ENCODE measurements at regions not wholly inside any gene's neighbourhood (a gene's known extent, or its start where the extent isn't known, plus 50 kb on each side); places are given as distances from the start of the nearest gene placed in this dataset.

DNA sequence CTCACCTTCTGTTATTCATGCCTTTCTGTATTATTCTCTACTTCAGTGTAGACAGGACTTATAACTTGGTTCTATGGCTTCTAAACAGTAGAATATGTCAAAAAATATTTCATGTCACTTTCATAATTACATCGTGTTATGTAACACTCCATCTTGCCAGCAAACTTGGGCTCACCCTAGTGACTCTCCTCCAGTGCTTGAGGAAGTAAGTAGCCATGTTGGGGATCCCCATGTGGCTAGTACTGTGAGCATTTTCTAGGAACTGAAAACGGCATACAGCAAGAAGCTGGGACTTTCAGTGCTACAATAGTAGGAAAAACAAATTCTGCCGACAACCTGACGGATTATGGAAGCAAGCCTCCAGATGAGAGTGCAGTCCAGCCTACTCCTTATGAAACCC lies 495.6 kb downstream of the SLITRK6 start:
- Mint-ChIP-seq H3K4me3 (no peak overlapping the region), H3K36me3 (ENCODE audit: insufficient read depth in 2 of 2) (no peaks in the 10 kb centered on the region), H3K4me1 (ENCODE audit: low read depth) (no peaks in the 10 kb centered on the region), H3K27me3 (ENCODE audit: low read depth) (no peaks in the 10 kb centered on the region), H3K27ac (no peak overlapping the region), H3K9me3 (peaks cover 0 to 3% of the 10 kb centered on the region in 2 donors)
- DNase-seq (no peak), ATAC-seq (replicated peaks in 1 of 2) (no peak)

DNA sequence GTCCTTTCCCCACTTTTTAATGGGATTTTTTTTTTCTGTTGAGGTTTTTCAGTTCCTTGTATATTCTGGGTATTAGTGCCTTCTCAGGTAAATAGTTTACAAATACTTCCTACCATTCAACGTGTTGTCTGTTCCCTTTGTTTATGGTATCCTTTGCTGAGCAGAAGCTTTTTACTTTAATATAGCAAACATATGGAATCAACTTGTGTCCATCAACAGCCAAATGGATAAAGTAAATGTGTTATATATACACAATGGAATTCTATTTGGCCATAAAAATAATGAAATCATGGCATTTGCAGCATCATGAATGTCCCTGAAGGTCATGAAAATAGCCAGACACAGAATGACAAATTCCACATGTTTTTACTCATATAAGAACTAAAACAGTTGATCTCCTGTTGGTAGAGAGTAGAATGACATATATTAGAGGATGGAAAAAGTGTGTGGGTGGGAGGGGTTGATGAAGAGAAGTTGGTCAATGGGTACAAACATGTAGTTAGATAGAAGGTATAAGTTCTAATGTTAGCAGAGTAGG lies 500.8 kb downstream of the SLITRK6 start:
- ATAC-seq (replicated peaks in 1 of 2) (no peak), DNase-seq (no peak)
- no peaks in the 10 kb centered on the region for H3K4me1 Mint-ChIP-seq (ENCODE audit: low read depth)
- peaks cover 0 to 4% of the 10 kb centered on the region in 2 donors for H3K9me3 Mint-ChIP-seq
- H3K36me3 Mint-ChIP-seq (ENCODE audit: insufficient read depth in 2 of 2) = no peaks in the 10 kb centered on the region
- H3K27ac Mint-ChIP-seq = no peak overlapping the region
- H3K27me3 Mint-ChIP-seq (ENCODE audit: low read depth) = no peaks in the 10 kb centered on the region
- H3K4me3 Mint-ChIP-seq = no peak overlapping the region

DNA sequence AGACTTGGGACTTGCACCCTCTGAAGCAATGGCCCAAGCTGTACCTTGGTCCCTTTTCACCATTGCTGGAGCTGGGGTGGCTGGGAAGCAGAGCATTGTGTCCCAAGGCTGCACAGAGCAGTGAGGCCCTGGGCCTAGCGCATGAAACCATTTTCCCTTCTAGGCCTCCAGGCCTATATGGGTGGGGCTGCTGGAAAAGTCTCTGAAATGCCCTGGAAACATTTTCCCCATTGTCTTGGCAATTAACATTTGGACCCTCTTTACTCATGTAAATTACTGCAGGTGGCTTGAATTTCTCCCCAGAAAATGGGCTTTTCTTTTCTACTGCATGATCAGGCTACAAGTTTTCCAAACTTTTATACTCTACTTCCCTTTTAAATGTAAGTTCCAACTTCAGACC lies 510.5 kb downstream of the SLITRK6 start:
- Mint-ChIP-seq H3K4me3 (no peak overlapping the region), H3K4me1 (ENCODE audit: low read depth) (no peaks in the 10 kb centered on the region)

DNA sequence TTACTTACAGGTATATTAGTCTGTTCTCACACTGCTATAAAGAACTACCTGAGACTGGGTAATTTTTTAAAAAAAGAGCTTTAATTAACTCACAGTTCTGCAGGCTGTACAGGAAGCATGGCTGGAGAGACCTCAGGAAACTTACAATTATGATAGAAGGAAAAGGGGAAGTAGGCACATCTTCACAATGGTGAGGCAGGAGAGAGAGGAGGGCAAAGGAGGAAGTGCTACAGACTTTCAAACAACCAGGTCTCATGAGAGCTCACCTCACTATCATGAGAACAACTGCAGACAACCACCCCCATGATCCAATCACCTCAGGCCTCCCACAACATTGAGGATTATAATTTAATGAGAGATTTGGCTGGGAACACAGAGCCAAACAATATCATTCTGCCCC lies 511.7 kb downstream of the SLITRK6 start:
- Mint-ChIP-seq H3K36me3 (ENCODE audit: insufficient read depth in 2 of 2) (no peaks in the 10 kb centered on the region), H3K9me3 (peaks cover 0 to 2% of the 10 kb centered on the region in 2 donors), H3K4me3 (no peak overlapping the region), H3K4me1 (ENCODE audit: low read depth) (no peaks in the 10 kb centered on the region), H3K27me3 (ENCODE audit: low read depth) (no peaks in the 10 kb centered on the region), H3K27ac (no peak overlapping the region)
- ATAC-seq (replicated peaks in 1 of 2) (no peak), DNase-seq (no peak)

More for the DNA sequence above, 510.5 kb downstream of the SLITRK6 start:
- Mint-ChIP-seq H3K27me3 (ENCODE audit: low read depth) (no peaks in the 10 kb centered on the region), H3K27ac (no peak overlapping the region), H3K36me3 (ENCODE audit: insufficient read depth in 2 of 2) (no peaks in the 10 kb centered on the region), H3K9me3 (peaks cover 0 to 2% of the 10 kb centered on the region in 2 donors)
- ATAC-seq (replicated peaks in 1 of 2) (no peak), DNase-seq (no peak)

DNA sequence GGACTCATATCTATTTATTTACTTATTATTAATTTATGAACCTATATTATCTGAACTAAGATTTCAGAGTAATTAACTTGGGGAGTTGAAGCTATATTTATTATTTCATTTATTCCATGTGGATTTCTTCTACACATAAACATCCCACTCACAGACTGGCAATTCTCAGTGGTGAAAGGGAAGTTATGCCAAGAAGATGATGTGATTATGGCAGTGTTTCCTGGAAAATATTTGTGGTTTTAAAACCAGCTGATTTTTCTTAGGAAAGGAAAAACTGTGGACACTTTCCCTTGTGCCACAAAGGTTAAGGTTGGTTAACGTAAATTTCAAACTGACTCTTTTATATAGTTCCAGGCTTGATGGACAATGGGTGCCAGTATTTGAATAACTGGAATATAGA lies 513.1 kb downstream of the SLITRK6 start:
- Mint-ChIP-seq H3K9me3 (peaks cover 2% of the 10 kb centered on the region in 2 donors), H3K4me1 (ENCODE audit: low read depth) (no peaks in the 10 kb centered on the region), H3K27me3 (ENCODE audit: low read depth) (no peaks in the 10 kb centered on the region), H3K27ac (no peak overlapping the region), H3K4me3 (no peak overlapping the region), H3K36me3 (ENCODE audit: insufficient read depth in 2 of 2) (no peaks in the 10 kb centered on the region)
- ATAC-seq (replicated peaks in 1 of 2) = no peak
- DNase-seq = no peak

DNA sequence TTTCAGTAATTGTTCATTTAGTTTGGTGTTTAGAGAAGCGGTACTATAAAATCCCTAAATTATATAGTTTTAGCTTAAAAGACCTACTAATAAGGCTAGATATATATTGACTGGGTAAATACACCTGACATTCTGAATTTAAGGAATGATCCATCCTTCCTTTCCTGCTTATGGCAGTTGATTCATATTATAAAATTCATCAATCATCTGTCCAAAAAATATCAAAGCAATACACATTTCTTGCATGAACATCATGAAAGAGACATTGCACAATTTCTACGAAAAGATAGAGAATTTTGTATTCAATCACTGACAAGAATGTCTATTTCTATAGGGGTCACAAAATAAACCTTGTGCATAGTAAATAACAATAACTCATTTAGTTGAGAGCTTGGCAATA lies 514.9 kb downstream of the SLITRK6 start:
- Mint-ChIP-seq H3K36me3 (ENCODE audit: insufficient read depth in 2 of 2) (no peaks in the 10 kb centered on the region), H3K9me3 (peaks cover 2% of the 10 kb centered on the region in 2 donors), H3K4me1 (ENCODE audit: low read depth) (no peaks in the 10 kb centered on the region), H3K4me3 (no peak overlapping the region), H3K27me3 (ENCODE audit: low read depth) (no peaks in the 10 kb centered on the region), H3K27ac (no peak overlapping the region)
- ATAC-seq (replicated peaks in 1 of 2) (no peak), DNase-seq (no peak)

DNA sequence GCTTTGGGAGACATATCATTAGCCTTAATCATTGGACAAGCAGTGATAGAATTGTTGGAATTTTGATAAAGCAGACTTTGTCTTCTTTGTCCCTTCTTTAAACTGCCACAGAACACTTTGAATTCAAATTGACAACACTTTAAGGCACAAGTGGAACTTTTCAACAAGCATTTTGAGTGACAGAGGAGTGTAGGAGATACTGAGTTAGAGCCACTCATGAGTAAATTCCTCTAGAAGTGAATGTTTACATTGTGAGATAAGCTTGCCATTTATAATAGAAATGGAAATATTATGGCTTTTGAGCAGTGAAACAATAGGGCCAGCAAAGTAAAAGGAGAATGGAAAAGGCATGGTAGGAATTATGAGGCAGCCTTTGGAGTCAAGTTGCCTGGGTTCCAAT lies 515.8 kb downstream of the SLITRK6 start:
- no peak for ATAC-seq (replicated peaks in 1 of 2)
- no peaks in the 10 kb centered on the region for H3K4me1 Mint-ChIP-seq (ENCODE audit: low read depth)
- H3K27ac Mint-ChIP-seq = no peak overlapping the region
- no peaks in the 10 kb centered on the region for H3K27me3 Mint-ChIP-seq (ENCODE audit: low read depth)
- peaks cover 2% of the 10 kb centered on the region in 2 donors for H3K9me3 Mint-ChIP-seq
- DNase-seq = no peak
- H3K4me3 Mint-ChIP-seq = no peak overlapping the region
- no peaks in the 10 kb centered on the region for H3K36me3 Mint-ChIP-seq (ENCODE audit: insufficient read depth in 2 of 2)

DNA sequence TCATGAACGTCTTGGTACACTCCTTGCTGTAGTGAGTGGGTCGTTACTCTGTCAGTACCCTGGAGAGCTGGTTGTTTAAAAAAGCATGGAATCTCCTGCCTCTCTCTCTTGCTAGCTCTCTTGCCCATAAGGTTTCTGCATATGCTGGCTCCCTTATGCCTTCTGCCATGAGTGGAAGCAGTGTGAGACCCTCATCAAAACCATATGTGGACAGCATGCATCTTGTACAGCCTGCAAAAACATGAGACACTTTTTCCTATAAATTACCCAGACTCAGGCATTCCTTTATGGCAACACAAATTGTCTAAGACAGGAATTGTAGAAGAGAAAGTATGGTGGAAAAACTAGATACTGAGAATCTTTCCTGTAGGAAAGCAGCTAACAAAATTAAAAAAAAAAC lies 516.3 kb downstream of the SLITRK6 start:
- DNase-seq (no peak), ATAC-seq (replicated peaks in 1 of 2) (no peak)
- no peaks in the 10 kb centered on the region for H3K4me1 Mint-ChIP-seq (ENCODE audit: low read depth)
- peaks cover 2% of the 10 kb centered on the region in 2 donors for H3K9me3 Mint-ChIP-seq
- no peaks in the 10 kb centered on the region for H3K27me3 Mint-ChIP-seq (ENCODE audit: low read depth)
- H3K36me3 Mint-ChIP-seq (ENCODE audit: insufficient read depth in 2 of 2) = no peaks in the 10 kb centered on the region
- no peak overlapping the region for H3K27ac Mint-ChIP-seq
- H3K4me3 Mint-ChIP-seq = no peak overlapping the region

DNA sequence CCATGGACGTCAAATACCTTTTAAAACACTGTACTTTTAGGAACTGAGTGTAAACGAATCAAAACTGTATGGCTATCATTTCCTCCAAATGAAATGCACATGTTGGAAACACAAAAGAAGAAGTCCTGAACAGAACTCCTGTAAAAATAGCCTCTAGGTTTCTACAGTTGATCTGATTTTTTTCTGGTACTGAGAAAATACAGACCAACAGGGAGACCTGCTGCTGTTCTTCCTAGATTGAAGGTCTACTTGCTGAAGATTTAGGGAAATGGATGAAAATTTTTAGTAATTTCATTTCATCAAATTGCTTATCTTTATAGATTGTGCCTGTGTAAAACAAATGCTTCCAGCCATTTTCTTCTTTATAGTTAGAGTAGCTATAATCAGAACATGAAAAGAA lies 520.4 kb downstream of the SLITRK6 start:
- Mint-ChIP-seq H3K4me1 (ENCODE audit: low read depth) (no peaks in the 10 kb centered on the region), H3K27me3 (ENCODE audit: low read depth) (no peaks in the 10 kb centered on the region), H3K4me3 (no peak overlapping the region), H3K27ac (no peak overlapping the region), H3K36me3 (ENCODE audit: insufficient read depth in 2 of 2) (no peaks in the 10 kb centered on the region), H3K9me3 (peaks cover 1 to 6% of the 10 kb centered on the region in 2 donors)
- ATAC-seq (replicated peaks in 1 of 2) (no peak), DNase-seq (no peak)

DNA sequence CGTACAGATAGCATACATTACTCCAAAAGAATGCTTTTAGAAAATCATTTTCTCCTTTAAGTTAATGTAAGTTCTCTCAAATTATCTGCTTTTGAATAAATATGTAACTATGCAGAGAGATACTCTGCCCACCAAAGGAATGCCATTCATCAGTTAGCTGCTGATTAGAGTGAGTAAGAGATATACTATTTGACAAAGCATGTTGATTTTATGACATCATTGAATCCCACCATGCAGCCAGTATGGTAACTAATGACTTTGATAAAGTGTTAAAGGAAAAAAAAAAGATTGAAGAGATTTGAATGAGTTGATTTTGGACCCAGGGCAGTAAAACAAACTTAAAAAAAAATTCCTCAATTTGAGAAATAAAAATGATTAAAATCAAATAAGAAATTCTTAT lies 521.5 kb downstream of the SLITRK6 start:
- no peaks in the 10 kb centered on the region for H3K36me3 Mint-ChIP-seq (ENCODE audit: insufficient read depth in 2 of 2)
- H3K9me3 Mint-ChIP-seq = peaks cover 0 to 6% of the 10 kb centered on the region in 2 donors
- no peaks in the 10 kb centered on the region for H3K27me3 Mint-ChIP-seq (ENCODE audit: low read depth)
- H3K27ac Mint-ChIP-seq = no peak overlapping the region
- H3K4me1 Mint-ChIP-seq (ENCODE audit: low read depth) = no peaks in the 10 kb centered on the region
- no peak overlapping the region for H3K4me3 Mint-ChIP-seq
- no peak for ATAC-seq (replicated peaks in 1 of 2)
- no peak for DNase-seq

DNA sequence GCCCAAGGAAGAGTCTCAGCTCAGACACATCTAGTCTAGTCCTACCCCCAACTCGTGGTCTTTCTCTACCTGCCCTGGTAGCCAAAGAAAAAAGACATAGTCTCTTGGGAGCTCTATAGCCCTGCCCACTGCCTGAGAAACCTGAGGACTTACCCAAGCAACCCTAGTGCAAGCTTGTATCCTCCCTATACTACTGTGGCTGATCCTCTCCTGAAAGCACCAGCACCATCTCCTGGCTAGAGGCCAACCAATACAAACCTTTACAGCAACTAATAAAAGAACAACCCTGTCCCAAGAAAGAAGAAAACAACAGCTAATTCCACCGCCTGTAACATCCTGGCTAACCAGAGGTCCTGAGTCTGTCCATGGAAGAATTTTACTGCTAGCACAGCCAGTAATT lies 532.4 kb downstream of the SLITRK6 start:
- no peak for DNase-seq
- Mint-ChIP-seq H3K9me3 (peaks cover 5 to 19% of the 10 kb centered on the region in 2 donors), H3K27me3 (ENCODE audit: low read depth) (no peaks in the 10 kb centered on the region), H3K27ac (no peak overlapping the region), H3K4me1 (ENCODE audit: low read depth) (no peaks in the 10 kb centered on the region), H3K4me3 (no peak overlapping the region), H3K36me3 (ENCODE audit: insufficient read depth in 2 of 2) (no peaks in the 10 kb centered on the region)
- ATAC-seq (replicated peaks in 1 of 2) = no peak

DNA sequence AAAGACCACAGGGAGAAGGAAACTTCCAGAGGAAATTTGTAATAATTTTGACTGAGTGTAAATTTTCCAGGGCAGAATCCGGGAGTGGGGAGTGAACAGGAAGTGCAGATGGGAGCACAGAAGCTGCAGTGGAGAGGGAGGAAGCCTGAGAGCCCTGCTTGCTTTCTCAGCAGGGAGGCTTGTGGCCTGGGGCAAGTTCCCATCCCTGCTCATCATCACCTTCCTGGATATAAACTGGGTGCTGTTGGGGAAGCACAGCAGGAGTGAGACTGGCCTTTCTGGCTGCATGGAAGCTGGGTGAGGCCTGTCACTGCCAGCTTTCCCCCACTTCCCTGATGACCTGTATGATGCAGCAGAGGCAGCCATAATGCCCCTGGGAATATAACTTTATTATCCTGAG lies 532.9 kb downstream of the SLITRK6 start:
- H3K27ac Mint-ChIP-seq = no peak overlapping the region
- no peaks in the 10 kb centered on the region for H3K36me3 Mint-ChIP-seq (ENCODE audit: insufficient read depth in 2 of 2)
- no peak overlapping the region for H3K4me3 Mint-ChIP-seq
- H3K4me1 Mint-ChIP-seq (ENCODE audit: low read depth) = no peaks in the 10 kb centered on the region
- H3K27me3 Mint-ChIP-seq (ENCODE audit: low read depth) = no peaks in the 10 kb centered on the region
- ATAC-seq (replicated peaks in 1 of 2) = no peak
- H3K9me3 Mint-ChIP-seq = peaks cover 3 to 16% of the 10 kb centered on the region in 2 donors
- no peak for DNase-seq

DNA sequence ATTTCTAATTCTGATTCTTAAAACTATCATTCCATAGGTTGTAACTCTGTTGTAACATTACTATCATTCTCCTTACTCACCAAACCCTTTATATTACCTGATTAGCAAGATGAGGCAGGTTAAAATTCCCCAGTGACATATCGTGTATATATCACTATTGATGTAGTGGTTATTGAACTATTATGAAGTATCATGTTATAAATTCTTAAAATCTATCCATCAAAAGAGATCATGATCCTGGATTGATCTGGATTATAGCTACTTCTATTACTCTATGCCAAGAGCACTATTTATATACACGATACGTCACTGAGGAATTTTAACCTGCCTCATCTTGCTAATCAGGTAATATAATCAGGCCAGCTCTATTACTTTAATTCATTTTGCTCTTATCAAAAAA lies 533.9 kb downstream of the SLITRK6 start:
- Mint-ChIP-seq H3K27ac (no peak overlapping the region), H3K36me3 (ENCODE audit: insufficient read depth in 2 of 2) (no peaks in the 10 kb centered on the region), H3K27me3 (ENCODE audit: low read depth) (no peaks in the 10 kb centered on the region), H3K4me3 (no peak overlapping the region), H3K9me3 (peaks cover 2 to 15% of the 10 kb centered on the region in 2 donors), H3K4me1 (ENCODE audit: low read depth) (no peaks in the 10 kb centered on the region)
- DNase-seq (no peak), ATAC-seq (replicated peaks in 1 of 2) (no peak)

DNA sequence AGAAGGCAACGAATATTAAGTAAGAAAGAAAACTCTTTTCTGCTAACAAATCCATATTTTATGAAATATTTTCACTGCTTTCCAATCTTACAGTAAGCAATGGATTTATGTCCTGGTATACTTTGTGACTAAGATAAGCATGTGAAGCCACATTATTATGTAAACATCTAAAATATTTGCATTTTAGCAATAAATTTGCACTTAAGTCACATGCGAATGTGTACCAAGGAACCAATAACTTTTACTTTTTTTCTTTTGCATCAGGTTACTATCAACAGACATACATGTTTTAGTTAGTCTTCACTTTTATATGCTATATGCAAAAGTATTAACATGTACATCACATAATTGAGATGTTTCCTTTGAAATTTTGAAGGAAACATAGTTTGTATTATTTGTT lies 536.7 kb downstream of the SLITRK6 start:
- no peaks in the 10 kb centered on the region for H3K36me3 Mint-ChIP-seq (ENCODE audit: insufficient read depth in 2 of 2)
- H3K27me3 Mint-ChIP-seq (ENCODE audit: low read depth) = no peaks in the 10 kb centered on the region
- H3K27ac Mint-ChIP-seq = no peak overlapping the region
- no peaks in the 10 kb centered on the region for H3K4me1 Mint-ChIP-seq (ENCODE audit: low read depth)
- no peak overlapping the region for H3K4me3 Mint-ChIP-seq
- ATAC-seq (replicated peaks in 1 of 2) = no peak
- no peak for DNase-seq
- peaks cover 3 to 11% of the 10 kb centered on the region in 2 donors for H3K9me3 Mint-ChIP-seq
